ENCODE measurements at regions not wholly inside any gene's neighbourhood (a gene's known extent, or its start where the extent isn't known, plus 50 kb on each side); places are given as distances from the start of the nearest gene placed in this dataset.

DNA sequence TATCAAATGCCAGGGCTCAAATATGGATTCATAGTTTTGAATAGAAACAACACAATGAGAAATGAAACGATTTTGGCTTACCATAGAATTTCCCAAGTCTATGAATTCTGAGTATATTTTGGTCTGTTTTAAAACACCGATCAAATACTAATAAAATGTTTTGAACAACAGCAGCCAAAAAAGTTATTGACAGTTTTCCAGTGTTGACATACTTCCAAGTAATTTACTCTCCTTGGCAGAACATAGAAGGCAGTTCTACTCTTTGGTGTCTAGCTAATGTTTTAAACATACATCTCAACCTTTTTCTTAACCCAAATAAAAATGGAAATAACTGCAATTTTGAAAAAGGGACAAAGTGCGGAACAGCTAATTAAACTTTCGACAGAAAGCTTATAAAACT is 1419.8 kb downstream of the ADGRL3 start:
- TF ChIP-seq, protein P1, sequence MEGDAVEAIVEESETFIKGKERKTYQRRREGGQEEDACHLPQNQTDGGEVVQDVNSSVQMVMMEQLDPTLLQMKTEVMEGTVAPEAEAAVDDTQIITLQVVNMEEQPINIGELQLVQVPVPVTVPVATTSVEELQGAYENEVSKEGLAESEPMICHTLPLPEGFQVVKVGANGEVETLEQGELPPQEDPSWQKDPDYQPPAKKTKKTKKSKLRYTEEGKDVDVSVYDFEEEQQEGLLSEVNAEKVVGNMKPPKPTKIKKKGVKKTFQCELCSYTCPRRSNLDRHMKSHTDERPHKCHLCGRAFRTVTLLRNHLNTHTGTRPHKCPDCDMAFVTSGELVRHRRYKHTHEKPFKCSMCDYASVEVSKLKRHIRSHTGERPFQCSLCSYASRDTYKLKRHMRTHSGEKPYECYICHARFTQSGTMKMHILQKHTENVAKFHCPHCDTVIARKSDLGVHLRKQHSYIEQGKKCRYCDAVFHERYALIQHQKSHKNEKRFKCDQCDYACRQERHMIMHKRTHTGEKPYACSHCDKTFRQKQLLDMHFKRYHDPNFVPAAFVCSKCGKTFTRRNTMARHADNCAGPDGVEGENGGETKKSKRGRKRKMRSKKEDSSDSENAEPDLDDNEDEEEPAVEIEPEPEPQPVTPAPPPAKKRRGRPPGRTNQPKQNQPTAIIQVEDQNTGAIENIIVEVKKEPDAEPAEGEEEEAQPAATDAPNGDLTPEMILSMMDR (conservative IDR thresholded peaks at IDR 0.05) = no peak
- TF ChIP-seq ZFX (IDR thresholded peaks at IDR 0.05) = no peak

Measured in C4-2B (cell line).